ENCODE measurements at regions not wholly inside any gene's neighbourhood (a gene's known extent, or its start where the extent isn't known, plus 50 kb on each side); places are given as distances from the start of the nearest gene placed in this dataset.

DNA sequence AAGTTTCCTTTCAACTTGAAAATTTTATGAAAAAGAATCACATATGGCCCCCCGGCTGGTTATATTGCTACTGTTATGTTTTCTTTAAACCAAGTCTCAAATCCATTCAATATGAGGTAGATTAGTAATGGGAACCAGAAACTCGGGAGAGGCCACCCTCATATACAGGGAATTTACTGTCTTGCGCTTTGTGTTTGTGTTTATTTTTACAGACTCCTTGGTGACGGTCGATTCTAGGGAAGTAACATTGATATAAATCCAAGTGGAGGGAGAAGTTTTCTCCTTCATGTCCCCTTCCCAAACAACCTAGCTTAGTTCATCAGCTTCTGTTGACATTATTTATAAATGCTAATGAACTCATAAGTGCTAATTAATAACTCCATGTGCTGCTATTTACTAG lies 163.5 kb upstream of the LMO4 start:
- Histone ChIP-seq H3K4me3 (replicated peaks; ENCODE audit: low read depth, low read length) (no peak overlapping the region), H3K27me3 (replicated peaks; ENCODE audit: control insufficient read depth, insufficient read depth, low read length) (peaks cover 2% of the 10 kb centered on the region), H3K36me3 (ENCODE audit: control insufficient read depth, insufficient read depth, low read length) (no peaks in the 10 kb centered on the region)
- TF ChIP-seq, protein P1, sequence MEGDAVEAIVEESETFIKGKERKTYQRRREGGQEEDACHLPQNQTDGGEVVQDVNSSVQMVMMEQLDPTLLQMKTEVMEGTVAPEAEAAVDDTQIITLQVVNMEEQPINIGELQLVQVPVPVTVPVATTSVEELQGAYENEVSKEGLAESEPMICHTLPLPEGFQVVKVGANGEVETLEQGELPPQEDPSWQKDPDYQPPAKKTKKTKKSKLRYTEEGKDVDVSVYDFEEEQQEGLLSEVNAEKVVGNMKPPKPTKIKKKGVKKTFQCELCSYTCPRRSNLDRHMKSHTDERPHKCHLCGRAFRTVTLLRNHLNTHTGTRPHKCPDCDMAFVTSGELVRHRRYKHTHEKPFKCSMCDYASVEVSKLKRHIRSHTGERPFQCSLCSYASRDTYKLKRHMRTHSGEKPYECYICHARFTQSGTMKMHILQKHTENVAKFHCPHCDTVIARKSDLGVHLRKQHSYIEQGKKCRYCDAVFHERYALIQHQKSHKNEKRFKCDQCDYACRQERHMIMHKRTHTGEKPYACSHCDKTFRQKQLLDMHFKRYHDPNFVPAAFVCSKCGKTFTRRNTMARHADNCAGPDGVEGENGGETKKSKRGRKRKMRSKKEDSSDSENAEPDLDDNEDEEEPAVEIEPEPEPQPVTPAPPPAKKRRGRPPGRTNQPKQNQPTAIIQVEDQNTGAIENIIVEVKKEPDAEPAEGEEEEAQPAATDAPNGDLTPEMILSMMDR (IDR thresholded peaks at IDR 0.05; ENCODE audit: insufficient read depth, low read length, poor library complexity, severe bottlenecking), result no peak
- DNase-seq (ENCODE audit: extremely low read depth, insufficient read length), result no peak

DNA sequence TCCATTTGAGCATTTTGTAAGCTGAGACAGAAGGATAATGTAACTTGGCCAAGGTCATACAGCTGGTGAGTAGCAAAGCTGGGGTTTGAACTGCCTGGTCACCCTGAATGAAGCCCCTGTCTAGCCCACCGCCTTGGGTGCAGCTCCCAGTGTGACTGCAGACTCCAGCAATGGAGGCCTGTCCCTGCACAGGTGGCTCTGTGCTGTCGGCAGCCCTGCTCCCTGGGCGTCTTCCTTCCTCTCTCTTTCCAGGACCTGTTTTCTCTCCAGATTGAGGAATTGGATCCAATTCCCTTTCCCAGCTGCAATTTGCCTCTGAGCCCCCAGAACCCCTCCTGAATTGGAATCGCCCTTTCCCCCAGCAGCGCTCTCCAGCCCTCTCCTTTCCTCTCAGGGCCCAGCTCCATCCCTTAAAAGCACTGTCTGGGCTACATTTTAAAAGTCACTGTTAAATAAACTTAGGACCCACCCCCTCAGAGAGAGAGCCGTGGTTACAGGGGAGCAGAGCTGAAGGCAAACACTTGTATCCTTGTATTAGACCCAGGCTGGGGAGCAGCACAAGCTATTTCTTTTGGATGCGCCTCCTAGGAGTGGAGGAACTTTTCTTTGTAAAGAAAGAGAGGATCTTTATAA lies 161.4 kb upstream of the LMO4 start:
- Histone ChIP-seq H3K4me3 (replicated peaks; ENCODE audit: low read depth, low read length) (no peak overlapping the region), H3K27me3 (replicated peaks; ENCODE audit: control insufficient read depth, insufficient read depth, low read length) (peaks cover 2% of the 10 kb centered on the region; the same call in 1 of the 2 replicates), H3K36me3 (ENCODE audit: control insufficient read depth, insufficient read depth, low read length) (no peaks in the 10 kb centered on the region)
- DNase-seq (ENCODE audit: extremely low read depth, insufficient read length), result no peak
- TF ChIP-seq, protein P1 (IDR thresholded peaks at IDR 0.05; ENCODE audit: insufficient read depth, low read length, poor library complexity, severe bottlenecking), result no peak

DNA sequence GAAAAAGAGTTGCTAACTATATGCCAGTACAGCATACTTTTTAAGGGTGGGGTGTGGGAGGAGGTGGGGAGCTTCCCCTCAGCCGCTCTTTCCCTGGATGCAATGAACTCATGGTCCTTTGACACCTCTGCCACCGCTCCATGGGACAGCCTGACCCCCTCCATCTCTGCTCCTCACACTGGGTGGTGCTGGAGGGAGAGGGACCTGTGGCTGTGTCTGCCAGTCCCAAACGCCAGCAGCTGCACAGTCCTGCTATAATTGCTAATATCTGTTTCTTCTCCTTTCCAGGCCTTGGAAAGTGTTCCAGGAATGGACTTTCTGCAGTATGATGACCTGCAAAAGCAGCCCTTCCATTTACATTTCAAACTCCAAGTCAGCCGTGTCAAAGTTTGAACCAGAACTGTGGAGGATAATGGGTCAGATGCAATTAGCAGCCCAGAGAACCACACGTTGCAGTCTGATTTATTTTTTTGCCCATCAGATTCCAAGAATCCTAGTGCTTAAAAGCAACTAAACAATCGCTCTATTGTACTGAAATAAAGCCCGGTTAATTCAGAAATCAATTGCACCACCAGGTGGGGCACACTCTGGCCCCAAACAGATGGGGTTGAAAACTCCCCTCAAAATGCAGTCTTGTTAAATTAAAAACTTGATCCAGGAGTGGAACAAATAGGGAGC lies 160.7 kb upstream of the LMO4 start:
- H3K27me3 ChIP-seq (replicated peaks; ENCODE audit: control insufficient read depth, insufficient read depth, low read length), result peaks cover 2% of the 10 kb centered on the region; the same call in 1 of the 2 replicates
- no peak for DNase-seq (ENCODE audit: extremely low read depth, insufficient read length)

DNA sequence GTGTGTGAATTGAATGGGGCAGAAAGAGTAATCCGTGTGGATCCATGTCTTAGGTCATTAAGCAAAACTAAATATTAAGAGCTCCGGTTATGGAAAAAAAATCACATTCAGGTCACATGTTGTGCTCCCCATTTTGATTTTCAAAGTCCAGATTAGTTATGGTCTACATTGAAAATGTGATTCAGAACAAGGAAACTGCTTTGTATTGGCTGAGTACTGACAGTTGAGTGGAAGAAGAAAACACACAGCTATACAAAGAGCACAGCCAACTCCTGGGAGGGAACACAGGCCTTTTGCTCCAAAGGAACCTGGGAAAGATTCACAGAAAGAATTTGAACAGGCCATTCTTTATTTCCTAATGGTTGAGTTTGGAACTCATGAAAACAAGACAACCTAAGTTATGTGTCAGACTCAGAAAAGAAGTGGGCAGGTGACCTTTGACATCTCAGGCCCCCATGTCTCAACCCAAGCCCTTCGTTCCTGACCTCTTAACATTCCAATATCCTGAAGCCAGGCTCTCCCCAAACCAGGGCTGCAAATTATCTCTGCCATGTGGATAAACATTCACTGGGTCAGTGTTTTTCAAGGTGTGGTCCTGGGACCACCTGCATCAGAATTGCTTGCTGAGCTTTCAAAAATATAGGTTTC lies 159.3 kb upstream of the LMO4 start:
- Histone ChIP-seq H3K4me3 (replicated peaks; ENCODE audit: low read depth, low read length) (no peak overlapping the region), H3K36me3 (ENCODE audit: control insufficient read depth, insufficient read depth, low read length) (no peaks in the 10 kb centered on the region), H3K27me3 (replicated peaks; ENCODE audit: control insufficient read depth, insufficient read depth, low read length) (peaks cover 4% of the 10 kb centered on the region)
- TF ChIP-seq, protein P1 (IDR thresholded peaks at IDR 0.05; ENCODE audit: insufficient read depth, low read length, poor library complexity, severe bottlenecking), result no peak
- DNase-seq (ENCODE audit: extremely low read depth, insufficient read length), result no peak

More for the DNA sequence above, 160.7 kb upstream of the LMO4 start:
- TF ChIP-seq, protein P1 (IDR thresholded peaks at IDR 0.05; ENCODE audit: insufficient read depth, low read length, poor library complexity, severe bottlenecking), result peak; percentile 20
- Histone ChIP-seq H3K4me3 (replicated peaks; ENCODE audit: low read depth, low read length) (no peak overlapping the region), H3K36me3 (ENCODE audit: control insufficient read depth, insufficient read depth, low read length) (no peaks in the 10 kb centered on the region)

DNA sequence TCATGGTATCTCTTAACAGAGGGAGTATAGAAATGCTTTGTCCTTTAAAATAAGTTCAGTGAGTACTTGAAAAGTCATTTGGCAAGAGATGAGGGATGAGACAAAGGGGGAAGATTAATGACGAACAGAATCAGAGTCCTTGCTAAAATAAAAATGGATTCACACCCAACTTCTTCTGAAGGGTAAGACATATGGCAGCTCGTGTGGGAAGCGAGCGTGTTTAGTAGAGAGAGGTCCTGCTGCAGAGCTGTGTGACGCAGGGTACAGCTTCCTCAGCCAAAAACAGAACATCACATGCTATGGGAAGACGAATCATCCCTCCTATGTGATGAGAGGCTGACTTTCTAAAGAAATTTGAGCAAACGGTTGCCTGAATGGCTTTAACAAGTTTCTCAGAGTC lies 158.5 kb upstream of the LMO4 start:
- H3K27me3 ChIP-seq (replicated peaks; ENCODE audit: control insufficient read depth, insufficient read depth, low read length), result peaks cover 2% of the 10 kb centered on the region
- H3K36me3 ChIP-seq (ENCODE audit: control insufficient read depth, insufficient read depth, low read length), result no peaks in the 10 kb centered on the region
- H3K4me3 ChIP-seq (replicated peaks; ENCODE audit: low read depth, low read length), result no peak overlapping the region
- no peak for DNase-seq (ENCODE audit: extremely low read depth, insufficient read length)
- TF ChIP-seq, protein P1 (IDR thresholded peaks at IDR 0.05; ENCODE audit: insufficient read depth, low read length, poor library complexity, severe bottlenecking), result no peak

Data from GM06990 (cell line).